ENCODE measurements at regions not wholly inside any gene's neighbourhood (a gene's known extent, or its start where the extent isn't known, plus 50 kb on each side); places are given as distances from the start of the nearest gene placed in this dataset.

DNA sequence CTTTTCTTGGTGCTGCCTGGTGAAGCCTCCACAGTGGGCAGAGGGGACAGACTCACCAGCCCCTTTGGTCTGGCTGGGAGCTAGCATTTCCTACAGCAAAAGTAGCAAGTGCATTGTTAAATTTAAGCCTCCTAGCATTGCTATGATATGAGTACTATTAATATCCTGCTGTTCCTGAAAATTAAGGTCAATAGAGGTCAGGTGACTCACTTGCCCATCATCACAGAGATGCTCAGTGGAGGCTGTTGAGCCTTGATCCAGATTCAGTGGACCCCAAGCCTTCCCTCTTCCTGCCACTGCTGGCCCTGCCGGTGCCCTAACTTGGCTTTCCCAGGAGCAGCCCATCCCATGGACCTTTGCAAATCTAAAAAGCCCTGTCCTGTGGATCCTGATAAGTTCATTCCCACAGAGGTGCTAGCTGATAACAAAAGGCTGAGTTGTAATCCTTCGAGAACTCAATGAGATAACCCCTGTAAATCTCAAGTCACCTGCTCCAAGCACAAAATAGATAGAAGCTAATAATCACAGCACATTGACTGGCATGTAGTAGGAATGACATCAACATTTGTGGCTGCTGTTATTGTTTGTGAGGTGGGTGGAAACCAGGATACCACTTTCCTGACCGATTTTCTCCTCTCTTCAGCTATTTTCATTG is 84.4 kb downstream of the THNSL2 start:
- TF ChIP-seq, protein P1, sequence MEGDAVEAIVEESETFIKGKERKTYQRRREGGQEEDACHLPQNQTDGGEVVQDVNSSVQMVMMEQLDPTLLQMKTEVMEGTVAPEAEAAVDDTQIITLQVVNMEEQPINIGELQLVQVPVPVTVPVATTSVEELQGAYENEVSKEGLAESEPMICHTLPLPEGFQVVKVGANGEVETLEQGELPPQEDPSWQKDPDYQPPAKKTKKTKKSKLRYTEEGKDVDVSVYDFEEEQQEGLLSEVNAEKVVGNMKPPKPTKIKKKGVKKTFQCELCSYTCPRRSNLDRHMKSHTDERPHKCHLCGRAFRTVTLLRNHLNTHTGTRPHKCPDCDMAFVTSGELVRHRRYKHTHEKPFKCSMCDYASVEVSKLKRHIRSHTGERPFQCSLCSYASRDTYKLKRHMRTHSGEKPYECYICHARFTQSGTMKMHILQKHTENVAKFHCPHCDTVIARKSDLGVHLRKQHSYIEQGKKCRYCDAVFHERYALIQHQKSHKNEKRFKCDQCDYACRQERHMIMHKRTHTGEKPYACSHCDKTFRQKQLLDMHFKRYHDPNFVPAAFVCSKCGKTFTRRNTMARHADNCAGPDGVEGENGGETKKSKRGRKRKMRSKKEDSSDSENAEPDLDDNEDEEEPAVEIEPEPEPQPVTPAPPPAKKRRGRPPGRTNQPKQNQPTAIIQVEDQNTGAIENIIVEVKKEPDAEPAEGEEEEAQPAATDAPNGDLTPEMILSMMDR (IDR thresholded peaks at IDR 0.05; ENCODE audit: insufficient read depth, low read length) = no peak
- TF ChIP-seq, protein P2, sequence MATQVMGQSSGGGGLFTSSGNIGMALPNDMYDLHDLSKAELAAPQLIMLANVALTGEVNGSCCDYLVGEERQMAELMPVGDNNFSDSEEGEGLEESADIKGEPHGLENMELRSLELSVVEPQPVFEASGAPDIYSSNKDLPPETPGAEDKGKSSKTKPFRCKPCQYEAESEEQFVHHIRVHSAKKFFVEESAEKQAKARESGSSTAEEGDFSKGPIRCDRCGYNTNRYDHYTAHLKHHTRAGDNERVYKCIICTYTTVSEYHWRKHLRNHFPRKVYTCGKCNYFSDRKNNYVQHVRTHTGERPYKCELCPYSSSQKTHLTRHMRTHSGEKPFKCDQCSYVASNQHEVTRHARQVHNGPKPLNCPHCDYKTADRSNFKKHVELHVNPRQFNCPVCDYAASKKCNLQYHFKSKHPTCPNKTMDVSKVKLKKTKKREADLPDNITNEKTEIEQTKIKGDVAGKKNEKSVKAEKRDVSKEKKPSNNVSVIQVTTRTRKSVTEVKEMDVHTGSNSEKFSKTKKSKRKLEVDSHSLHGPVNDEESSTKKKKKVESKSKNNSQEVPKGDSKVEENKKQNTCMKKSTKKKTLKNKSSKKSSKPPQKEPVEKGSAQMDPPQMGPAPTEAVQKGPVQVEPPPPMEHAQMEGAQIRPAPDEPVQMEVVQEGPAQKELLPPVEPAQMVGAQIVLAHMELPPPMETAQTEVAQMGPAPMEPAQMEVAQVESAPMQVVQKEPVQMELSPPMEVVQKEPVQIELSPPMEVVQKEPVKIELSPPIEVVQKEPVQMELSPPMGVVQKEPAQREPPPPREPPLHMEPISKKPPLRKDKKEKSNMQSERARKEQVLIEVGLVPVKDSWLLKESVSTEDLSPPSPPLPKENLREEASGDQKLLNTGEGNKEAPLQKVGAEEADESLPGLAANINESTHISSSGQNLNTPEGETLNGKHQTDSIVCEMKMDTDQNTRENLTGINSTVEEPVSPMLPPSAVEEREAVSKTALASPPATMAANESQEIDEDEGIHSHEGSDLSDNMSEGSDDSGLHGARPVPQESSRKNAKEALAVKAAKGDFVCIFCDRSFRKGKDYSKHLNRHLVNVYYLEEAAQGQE (IDR thresholded peaks at IDR 0.05; ENCODE audit: insufficient replicate concordance, low read depth) = no peak

All from HL-60 (cell line).